Loucy (cell line): ENCODE measurements at regions not wholly inside any gene's neighbourhood (a gene's known extent, or its start where the extent isn't known, plus 50 kb on each side); places are given as distances from the start of the nearest gene placed in this dataset.

Source experiments
- EZH2phosphoT487 ChIP-seq: fragments of 200-600 bp; IDR thresholded peaks from 2 replicates; pipeline ENCODE4 v1.6.1; 2018; ENCODE audit warnings: antibody characterized with exemption, mild to moderate bottlenecking, moderate library complexity, borderline replicate concordance
- TF ChIP-seq, protein P1 (sequence below): fragments of 200-600 bp; sonication (generic); conservative IDR thresholded peaks from 2 replicates; pipeline ENCODE4 v1.5.1; 2014; ENCODE audit warnings: mild to moderate bottlenecking, antibody characterized with exemption, low read length

DNA sequence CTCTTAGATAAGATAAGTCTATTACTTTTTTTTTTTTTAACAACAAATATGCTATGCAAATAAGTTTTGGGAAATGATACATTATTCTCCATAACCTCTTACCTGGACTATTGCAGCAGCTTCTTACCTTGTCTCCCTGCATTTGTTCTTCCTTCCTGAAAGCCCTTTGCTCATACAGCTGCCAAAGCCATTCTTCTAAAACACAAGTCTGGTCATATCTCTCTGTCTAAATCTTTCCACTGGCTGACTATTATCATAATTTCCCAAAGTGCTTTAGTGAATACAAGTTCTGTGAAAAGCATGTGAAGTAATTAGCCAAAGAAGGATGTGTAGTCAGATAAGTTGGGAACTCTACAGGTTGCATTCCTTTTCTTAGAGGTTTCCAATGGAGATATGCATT lies 115.4 kb upstream of the CNTLN start:
- TF ChIP-seq, protein P1, sequence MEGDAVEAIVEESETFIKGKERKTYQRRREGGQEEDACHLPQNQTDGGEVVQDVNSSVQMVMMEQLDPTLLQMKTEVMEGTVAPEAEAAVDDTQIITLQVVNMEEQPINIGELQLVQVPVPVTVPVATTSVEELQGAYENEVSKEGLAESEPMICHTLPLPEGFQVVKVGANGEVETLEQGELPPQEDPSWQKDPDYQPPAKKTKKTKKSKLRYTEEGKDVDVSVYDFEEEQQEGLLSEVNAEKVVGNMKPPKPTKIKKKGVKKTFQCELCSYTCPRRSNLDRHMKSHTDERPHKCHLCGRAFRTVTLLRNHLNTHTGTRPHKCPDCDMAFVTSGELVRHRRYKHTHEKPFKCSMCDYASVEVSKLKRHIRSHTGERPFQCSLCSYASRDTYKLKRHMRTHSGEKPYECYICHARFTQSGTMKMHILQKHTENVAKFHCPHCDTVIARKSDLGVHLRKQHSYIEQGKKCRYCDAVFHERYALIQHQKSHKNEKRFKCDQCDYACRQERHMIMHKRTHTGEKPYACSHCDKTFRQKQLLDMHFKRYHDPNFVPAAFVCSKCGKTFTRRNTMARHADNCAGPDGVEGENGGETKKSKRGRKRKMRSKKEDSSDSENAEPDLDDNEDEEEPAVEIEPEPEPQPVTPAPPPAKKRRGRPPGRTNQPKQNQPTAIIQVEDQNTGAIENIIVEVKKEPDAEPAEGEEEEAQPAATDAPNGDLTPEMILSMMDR = no peak
- TF ChIP-seq EZH2phosphoT487 = no peak
